ENCODE measurements at regions not wholly inside any gene's neighbourhood (a gene's known extent, or its start where the extent isn't known, plus 50 kb on each side); places are given as distances from the start of the nearest gene placed in this dataset.

- no peaks in the 10 kb centered on the region for H4K20me1 ChIP-seq (ENCODE audit: low read depth, low read length)
Observed at GRCh38 chr7:51665045-51665780, 348.6 kb upstream of the COBL start.

GRCh38 chr7:51660516-51660915, 343.9 kb upstream of the COBL start:
- Histone ChIP-seq H3K27me3 (ENCODE audit: low read length) (no peaks in the 10 kb centered on the region), H3K4me2 (ENCODE audit: low read depth, low read length, poor library complexity, severe bottlenecking) (no peak overlapping the region), H3K27ac (ENCODE audit: low read depth, low read length) (no peak overlapping the region), H3F3A (ENCODE audit: insufficient read depth) (no peaks in the 10 kb centered on the region), H3K9ac (ENCODE audit: low read length) (no peak overlapping the region), H3K9me3 (ENCODE audit: insufficient read depth, low read length) (no peaks in the 10 kb centered on the region), H3K4me3 (ENCODE audit: insufficient read depth, low read length, poor library complexity, severe bottlenecking) (no peak overlapping the region), H3K9me2 (replicated peaks; ENCODE audit: insufficient read depth, low read length) (no peaks in the 10 kb centered on the region), H3K36me3 (ENCODE audit: low read length) (no peaks in the 10 kb centered on the region), H3K79me2 (ENCODE audit: insufficient read depth, low read length) (no peaks in the 10 kb centered on the region), H2AFZ (ENCODE audit: low read depth, low read length, severe bottlenecking) (no peak overlapping the region), H4K20me1 (ENCODE audit: low read depth, low read length) (no peaks in the 10 kb centered on the region)
- TF ChIP-seq, protein P1, sequence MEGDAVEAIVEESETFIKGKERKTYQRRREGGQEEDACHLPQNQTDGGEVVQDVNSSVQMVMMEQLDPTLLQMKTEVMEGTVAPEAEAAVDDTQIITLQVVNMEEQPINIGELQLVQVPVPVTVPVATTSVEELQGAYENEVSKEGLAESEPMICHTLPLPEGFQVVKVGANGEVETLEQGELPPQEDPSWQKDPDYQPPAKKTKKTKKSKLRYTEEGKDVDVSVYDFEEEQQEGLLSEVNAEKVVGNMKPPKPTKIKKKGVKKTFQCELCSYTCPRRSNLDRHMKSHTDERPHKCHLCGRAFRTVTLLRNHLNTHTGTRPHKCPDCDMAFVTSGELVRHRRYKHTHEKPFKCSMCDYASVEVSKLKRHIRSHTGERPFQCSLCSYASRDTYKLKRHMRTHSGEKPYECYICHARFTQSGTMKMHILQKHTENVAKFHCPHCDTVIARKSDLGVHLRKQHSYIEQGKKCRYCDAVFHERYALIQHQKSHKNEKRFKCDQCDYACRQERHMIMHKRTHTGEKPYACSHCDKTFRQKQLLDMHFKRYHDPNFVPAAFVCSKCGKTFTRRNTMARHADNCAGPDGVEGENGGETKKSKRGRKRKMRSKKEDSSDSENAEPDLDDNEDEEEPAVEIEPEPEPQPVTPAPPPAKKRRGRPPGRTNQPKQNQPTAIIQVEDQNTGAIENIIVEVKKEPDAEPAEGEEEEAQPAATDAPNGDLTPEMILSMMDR (IDR thresholded peaks at IDR 0.05; ENCODE audit: insufficient read depth, low read length, poor library complexity, severe bottlenecking), result no peak
- TF ChIP-seq EZH2phosphoT487 (conservative IDR thresholded peaks at IDR 0.05; ENCODE audit: low read length), result no peak

More at GRCh38 chr7:51665045-51665780, 348.6 kb upstream of the COBL start:
- Histone ChIP-seq H3K36me3 (ENCODE audit: low read length) (no peaks in the 10 kb centered on the region), H3K9ac (ENCODE audit: low read length) (no peak overlapping the region), H3K9me2 (replicated peaks; ENCODE audit: insufficient read depth, low read length) (no peaks in the 10 kb centered on the region), H3K27me3 (ENCODE audit: low read length) (no peaks in the 10 kb centered on the region), H3K4me3 (ENCODE audit: insufficient read depth, low read length, poor library complexity, severe bottlenecking) (no peak overlapping the region), H2AFZ (ENCODE audit: low read depth, low read length, severe bottlenecking) (no peak overlapping the region), H3K4me2 (ENCODE audit: low read depth, low read length, poor library complexity, severe bottlenecking) (no peak overlapping the region), H3F3A (ENCODE audit: insufficient read depth) (no peaks in the 10 kb centered on the region), H3K9me3 (ENCODE audit: insufficient read depth, low read length) (no peaks in the 10 kb centered on the region), H3K27ac (ENCODE audit: low read depth, low read length) (no peak overlapping the region), H3K79me2 (ENCODE audit: insufficient read depth, low read length) (no peaks in the 10 kb centered on the region)
- TF ChIP-seq, protein P1 (IDR thresholded peaks at IDR 0.05; ENCODE audit: insufficient read depth, low read length, poor library complexity, severe bottlenecking), result no peak

- Histone ChIP-seq H3K9me3 (ENCODE audit: insufficient read depth, low read length) (no peaks in the 10 kb centered on the region), H4K20me1 (ENCODE audit: low read depth, low read length) (no peaks in the 10 kb centered on the region), H3K4me3 (ENCODE audit: insufficient read depth, low read length, poor library complexity, severe bottlenecking) (no peak overlapping the region), H3K4me2 (ENCODE audit: low read depth, low read length, poor library complexity, severe bottlenecking) (no peak overlapping the region), H3K9ac (ENCODE audit: low read length) (no peak overlapping the region), H3F3A (ENCODE audit: insufficient read depth) (no peaks in the 10 kb centered on the region), H2AFZ (ENCODE audit: low read depth, low read length, severe bottlenecking) (no peak overlapping the region), H3K9me2 (replicated peaks; ENCODE audit: insufficient read depth, low read length) (no peaks in the 10 kb centered on the region), H3K27me3 (ENCODE audit: low read length) (no peaks in the 10 kb centered on the region), H3K79me2 (ENCODE audit: insufficient read depth, low read length) (no peaks in the 10 kb centered on the region), H3K27ac (ENCODE audit: low read depth, low read length) (no peak overlapping the region), H3K36me3 (ENCODE audit: low read length) (no peaks in the 10 kb centered on the region)
- TF ChIP-seq, protein P1 (IDR thresholded peaks at IDR 0.05; ENCODE audit: insufficient read depth, low read length, poor library complexity, severe bottlenecking), result no peak
- TF ChIP-seq EZH2phosphoT487 (conservative IDR thresholded peaks at IDR 0.05; ENCODE audit: low read length), result no peak
Observed at GRCh38 chr7:51658684-51659083, 342.1 kb upstream of the COBL start.
